ENCODE measurements at regions not wholly inside any gene's neighbourhood (a gene's known extent, or its start where the extent isn't known, plus 50 kb on each side); places are given as distances from the start of the nearest gene placed in this dataset.

DNA sequence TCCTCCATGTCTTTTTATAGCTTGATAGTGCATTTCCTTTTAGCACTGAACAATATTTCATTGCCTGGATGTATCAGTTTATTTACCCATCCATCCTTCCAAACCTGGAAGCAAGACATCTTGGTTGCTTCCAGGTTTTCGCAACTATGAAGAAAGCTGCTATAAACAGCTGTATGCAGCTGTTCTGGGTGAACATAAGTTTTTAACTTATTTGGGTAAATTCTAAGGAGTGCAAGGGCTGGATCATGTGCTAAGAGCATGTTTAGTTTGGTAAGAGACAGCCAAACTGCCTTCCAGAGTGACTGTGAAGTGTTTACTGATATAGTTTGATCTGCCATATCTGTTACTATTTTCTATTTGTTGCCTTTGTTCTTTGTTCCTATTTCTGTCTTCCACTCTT lies 58.5 kb downstream of the CSF2 start:
- TF ChIP-seq, protein P1, sequence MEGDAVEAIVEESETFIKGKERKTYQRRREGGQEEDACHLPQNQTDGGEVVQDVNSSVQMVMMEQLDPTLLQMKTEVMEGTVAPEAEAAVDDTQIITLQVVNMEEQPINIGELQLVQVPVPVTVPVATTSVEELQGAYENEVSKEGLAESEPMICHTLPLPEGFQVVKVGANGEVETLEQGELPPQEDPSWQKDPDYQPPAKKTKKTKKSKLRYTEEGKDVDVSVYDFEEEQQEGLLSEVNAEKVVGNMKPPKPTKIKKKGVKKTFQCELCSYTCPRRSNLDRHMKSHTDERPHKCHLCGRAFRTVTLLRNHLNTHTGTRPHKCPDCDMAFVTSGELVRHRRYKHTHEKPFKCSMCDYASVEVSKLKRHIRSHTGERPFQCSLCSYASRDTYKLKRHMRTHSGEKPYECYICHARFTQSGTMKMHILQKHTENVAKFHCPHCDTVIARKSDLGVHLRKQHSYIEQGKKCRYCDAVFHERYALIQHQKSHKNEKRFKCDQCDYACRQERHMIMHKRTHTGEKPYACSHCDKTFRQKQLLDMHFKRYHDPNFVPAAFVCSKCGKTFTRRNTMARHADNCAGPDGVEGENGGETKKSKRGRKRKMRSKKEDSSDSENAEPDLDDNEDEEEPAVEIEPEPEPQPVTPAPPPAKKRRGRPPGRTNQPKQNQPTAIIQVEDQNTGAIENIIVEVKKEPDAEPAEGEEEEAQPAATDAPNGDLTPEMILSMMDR (IDR thresholded peaks at IDR 0.05): no peak
- no peak for TF ChIP-seq POLR2AphosphoS5 (IDR thresholded peaks at IDR 0.05)
- TF ChIP-seq POLR2A (IDR thresholded peaks at IDR 0.05): no peak
- no peak for TF ChIP-seq EP300 (IDR thresholded peaks at IDR 0.05)
